A549 (cell line): ENCODE measurements at regions not wholly inside any gene's neighbourhood (a gene's known extent, or its start where the extent isn't known, plus 50 kb on each side); places are given as distances from the start of the nearest gene placed in this dataset.

Source experiments
- ATAC-seq, 2 experiments: fragments of 200-7000 bp in 1 of 2; fragments of >200 bp in 1 of 2; cut with Nextera tagmentation in 1 of 2; cut with Tn5 transposase in 1 of 2; 3 replicates each; pipeline versions ENCODE4 v1.8.0 to v1.9.1; 2018 to 2020; ENCODE audit warnings: mild to moderate bottlenecking in 1 of 2, moderate library complexity in 1 of 2
- CTCF ChIA-PET: fragments of 300-600 bp; sonication (Branson Sonifier 250); formaldehyde crosslinking; extraction: SDS; loops from one replicate; lab custom pipeline; 2021; ENCODE audit warnings: antibody characterized with exemption, inconsistent platforms; lab: Yijun Ruan, JAX
- POLR2A ChIA-PET: fragments of 350-600 bp; formaldehyde crosslinking; extraction: SDS; loops from one replicate; lab custom pipeline; 2021; ENCODE audit warnings: antibody characterized with exemption, inconsistent platforms; lab: Yijun Ruan, JAX
- DNase-seq, 2 experiments: peaks; one replicate each; pipeline versions ENCODE4 v3.0.0 to v3.0.0-alpha.2; 2011 to 2016; ENCODE audit warnings: low read depth in 1 of 2, low spot score in 1 of 2
- FAIRE-seq: peaks from 2 replicates; lab custom pipeline; 2011; peaks lifted over from hg19 to GRCh38; lab: Jason Lieb, UNC
- H3K27ac ChIP-seq, 2 experiments: fragments of >200 bp; sonication (Bioruptor Twin); formaldehyde crosslinking; 3 replicates each; pipeline ENCODE4 v1.5.1; 2016 to 2017
- H3K4me1 ChIP-seq: fragments of >200 bp; sonication (Bioruptor Twin); formaldehyde crosslinking; 3 replicates; pipeline ENCODE4 v1.6.1; 2016
- H3K4me2 ChIP-seq: fragments of >200 bp; sonication (Bioruptor Twin); formaldehyde crosslinking; 3 replicates; pipeline ENCODE4 v1.6.1; 2016
- H3K4me3 ChIP-seq: fragments of >200 bp; sonication (Bioruptor Twin); formaldehyde crosslinking; 3 replicates; pipeline ENCODE4 v1.5.1; 2016
- H3K9me3 ChIP-seq: fragments of >200 bp; sonication (Bioruptor Twin); formaldehyde crosslinking; 3 replicates; pipeline ENCODE4 v1.6.1; 2016
- BCL3 ChIP-seq: fragments of >200 bp; sonication (Bioruptor Twin); formaldehyde crosslinking; IDR thresholded peaks from 3 replicates; pipeline ENCODE4 v1.6.1; 2016
- BHLHE40 ChIP-seq: IDR thresholded peaks from 2 replicates; pipeline ENCODE4 v1.6.1; 2012; ENCODE audit warnings: low read depth, low read length, inconsistent platforms
- CHD4 ChIP-seq: fragments of 200-600 bp; sonication (generic); IDR thresholded peaks from 2 replicates; pipeline ENCODE4 v1.6.1; 2016; ENCODE audit warnings: antibody characterized with exemption, mild to moderate bottlenecking, borderline replicate concordance
- E2F6 ChIP-seq: IDR thresholded peaks from 2 replicates; pipeline ENCODE4 v1.6.1; 2012; ENCODE audit warnings: low read depth, borderline replicate concordance
- EP300 ChIP-seq, 2 experiments: fragments of >200 bp; sonication (Bioruptor Twin); formaldehyde crosslinking; IDR thresholded peaks; 2 replicates in 1 of 2; 3 replicates in 1 of 2; pipeline ENCODE4 v1.6.1; 2016 to 2017
- HES2 ChIP-seq: fragments of >200 bp; sonication (Bioruptor Twin); formaldehyde crosslinking; IDR thresholded peaks from 2 replicates; pipeline ENCODE4 v1.6.1; 2016
- HEYL ChIP-seq: fragments of 250-450 bp; sonication (Bioruptor Pico); IDR thresholded peaks from 2 replicates; pipeline ENCODE4 v1.8.0; 2021; ENCODE audit warnings: mild to moderate bottlenecking, moderate library complexity
- HMGXB4 ChIP-seq: fragments of 250-450 bp; sonication (Bioruptor Pico); IDR thresholded peaks from 2 replicates; pipeline ENCODE4 v1.5.0; 2021; ENCODE audit warnings: mild to moderate bottlenecking, moderate library complexity, borderline replicate concordance
- HOXB5 ChIP-seq: fragments of 250-450 bp; sonication (Bioruptor Pico); IDR thresholded peaks from 2 replicates; pipeline ENCODE4 v1.5.0; 2020; ENCODE audit warnings: mild to moderate bottlenecking, moderate library complexity
- JUN ChIP-seq, 2 experiments: fragments of >200 bp; sonication (Bioruptor Twin); formaldehyde crosslinking; IDR thresholded peaks; 2 replicates in 1 of 2; 3 replicates in 1 of 2; pipeline ENCODE4 v1.6.1; 2016 to 2017
- KDM5A ChIP-seq: fragments of 200-600 bp; sonication (generic); IDR thresholded peaks from 2 replicates; pipeline ENCODE4 v1.6.1; 2016; ENCODE audit warnings: antibody characterized with exemption, mild to moderate bottlenecking
- MAFK ChIP-seq: fragments of 450-650 bp; IDR thresholded peaks from 2 replicates; pipeline ENCODE4 v1.6.1; 2014; ENCODE audit not compliant: partially characterized antibody
- MAX ChIP-seq: IDR thresholded peaks from 2 replicates; pipeline ENCODE4 v1.6.1; 2012
- NFE2L2 ChIP-seq: fragments of 150-350 bp; conservative IDR thresholded peaks from 2 replicates; pipeline ENCODE4 v1.6.1; 2014; ENCODE audit warnings: low read length
- NPAS2 ChIP-seq: fragments of 250-450 bp; sonication (Bioruptor Pico); IDR thresholded peaks from 2 replicates; pipeline ENCODE4 v1.8.0; 2022; ENCODE audit warnings: mild to moderate bottlenecking, moderate library complexity, borderline replicate concordance
- PBX3 ChIP-seq: IDR thresholded peaks from 2 replicates; pipeline ENCODE4 v1.6.1; 2012
- PHF8 ChIP-seq: fragments of 200-600 bp; sonication (generic); IDR thresholded peaks from 2 replicates; pipeline ENCODE4 v1.6.1; 2016; ENCODE audit warnings: low read depth, mild to moderate bottlenecking, antibody characterized with exemption, moderate library complexity, borderline replicate concordance
- RCOR1 ChIP-seq: fragments of 150-350 bp; IDR thresholded peaks from 2 replicates; pipeline ENCODE4 v1.6.1; 2014; ENCODE audit warnings: antibody characterized with exemption, low read length, low read depth
- REST ChIP-seq: fragments of 200-600 bp; sonication (generic); IDR thresholded peaks from 2 replicates; pipeline ENCODE4 v1.6.1; 2016; ENCODE audit warnings: antibody characterized with exemption, mild to moderate bottlenecking, moderate library complexity
- TFCP2L1 ChIP-seq: fragments of 250-450 bp; sonication (Bioruptor Pico); IDR thresholded peaks from 2 replicates; pipeline ENCODE4 v1.5.0; 2021; ENCODE audit warnings: mild to moderate bottlenecking
- ZC3H11A ChIP-seq: fragments of 450-650 bp; IDR thresholded peaks from 2 replicates; pipeline ENCODE4 v1.6.1; 2014; ENCODE audit warnings: antibody characterized with exemption, mild to moderate bottlenecking
- ZFP36 ChIP-seq: fragments of 450-650 bp; IDR thresholded peaks from 2 replicates; pipeline ENCODE4 v1.6.1; 2014; ENCODE audit warnings: borderline replicate concordance; ENCODE audit not compliant: partially characterized antibody
- ZNF302 ChIP-seq: fragments of 250-450 bp; sonication (Bioruptor Pico); IDR thresholded peaks from 2 replicates; pipeline ENCODE4 v1.9.0; 2021; ENCODE audit warnings: inconsistent platforms, mild to moderate bottlenecking, moderate library complexity
- ZSCAN20 ChIP-seq: fragments of 250-450 bp; sonication (Bioruptor Pico); IDR thresholded peaks from 2 replicates; pipeline ENCODE4 v1.8.0; 2022; ENCODE audit warnings: mild to moderate bottlenecking, moderate library complexity
- WGBS: methylation state at CpG from one replicate; pipeline ENCODE4 v1.1.6; 2017; ENCODE audit errors: missing lambda C conversion rate; 5-methylcytosine and 5-hydroxymethylcytosine counted together

GRCh38 chr9:31605164-31605563 is 779.3 kb upstream of the ACO1 start (continued):
- no peak for TF ChIP-seq BCL3
- no peak for TF ChIP-seq HOXB5 (CRISPR knock-in tag)
- no peak for TF ChIP-seq ZC3H11A
- TF ChIP-seq REST = no peak
- no peak for TF ChIP-seq ZFP36
- TF ChIP-seq MAFK = no peak
- no peak for TF ChIP-seq CHD4
- TF ChIP-seq E2F6 = no peak
- no peak for TF ChIP-seq EP300 (IDR thresholded peaks at IDR 0.05)
- TF ChIP-seq JUN (IDR thresholded peaks at IDR 0.05) = no peak

- ChIA-PET POLR2A (no interaction called here), CTCF (interaction anchor here (0.7 kb wide), 1 partner anchor 12 kb away, joined by 3 read pairs; no protein-coding TSS in a partner anchor)
- Histone ChIP-seq H3K27ac (no peak overlapping the region), H3K4me1 (no peaks in the 10 kb centered on the region), H3K9me3 (no peaks in the 10 kb centered on the region), H3K4me2 (no peak overlapping the region), H3K4me3 (no peak overlapping the region)
- no peak for TF ChIP-seq ZSCAN20 (CRISPR knock-in tag)
- FAIRE-seq (no peak), DNase-seq (no peak), ATAC-seq (no peak)
- 23% methylated on average over 1 of the region's 1 CpG for WGBS
Observed at GRCh38 chr9:31606678-31607077, 777.8 kb upstream of the ACO1 start.

- TF ChIP-seq RCOR1 (no peak), KDM5A (no peak), PHF8 (no peak), PBX3 (no peak), MAX (no peak), ZNF302 (CRISPR knock-in tag) (no peak), BHLHE40 (no peak), HES2 (no peak), HMGXB4 (CRISPR knock-in tag) (no peak), NPAS2 (CRISPR knock-in tag) (no peak), NFE2L2 (no peak), JUN (IDR thresholded peaks at IDR 0.05) (no peak), HEYL (CRISPR knock-in tag) (no peak), TFCP2L1 (CRISPR knock-in tag) (no peak)
- ChIA-PET CTCF (no interaction called here), POLR2A (no interaction called here)
- ATAC-seq (no peak), FAIRE-seq (no peak), DNase-seq (no peak)
- no peak overlapping the region for H3K27ac ChIP-seq
- no peak overlapping the region for H3K4me2 ChIP-seq
- H3K4me3 ChIP-seq = no peak overlapping the region
- no peaks in the 10 kb centered on the region for H3K9me3 ChIP-seq
- H3K4me1 ChIP-seq = no peaks in the 10 kb centered on the region
Observed at GRCh38 chr9:31608416-31608815, 776.0 kb upstream of the ACO1 start.
